NCI-H2196 (cell line): ENCODE measurements at regions not wholly inside any gene's neighbourhood (a gene's known extent, or its start where the extent isn't known, plus 50 kb on each side); places are given as distances from the start of the nearest gene placed in this dataset.
"Not testable (repeated sequence)": the region's sequence is repeated elsewhere in the genome, so short reads cannot be mapped to it uniquely, and the experiment has no call there.

ENCODE experiments used
- DNase-seq: peaks from one replicate; lab custom pipeline; 2025; ENCODE audit not compliant: unreplicated experiment; lab: John Stamatoyannopoulos, UW

- DNase-seq, result no peak
These were observed 464.6 kb upstream of the GCFC2 start for GRCh38 chr2:76175295-76175694.

GRCh38 chr2:76174505-76174904, 463.8 kb upstream of the GCFC2 start:
- no peak for DNase-seq

- DNase-seq, result not testable (repeated sequence)
These were observed 462.5 kb upstream of the GCFC2 start for GRCh38 chr2:76173206-76173605.

GRCh38 chr2:76172154-76172595, 461.5 kb upstream of the GCFC2 start:
- not testable (repeated sequence) for DNase-seq

GRCh38 chr2:76170856-76171255, 460.1 kb upstream of the GCFC2 start:
- no peak for DNase-seq

- DNase-seq, result no peak
These were observed 459.3 kb upstream of the GCFC2 start for GRCh38 chr2:76170009-76170384.

GRCh38 chr2:76169276-76170008, 458.7 kb upstream of the GCFC2 start:
- DNase-seq, result no peak

GRCh38 chr2:76163860-76164259, 453.1 kb upstream of the GCFC2 start:
- DNase-seq, result no peak

- DNase-seq, result no peak
These were observed 450.0 kb upstream of the GCFC2 start for GRCh38 chr2:76160670-76161069.

GRCh38 chr2:76159042-76159648, 448.4 kb upstream of the GCFC2 start:
- DNase-seq, result no peak

GRCh38 chr2:76157531-76157930, 446.8 kb upstream of the GCFC2 start:
- DNase-seq, result no peak

GRCh38 chr2:76154981-76155380, 444.3 kb upstream of the GCFC2 start:
- no peak for DNase-seq

- no peak for DNase-seq
These were observed 439.1 kb upstream of the GCFC2 start for GRCh38 chr2:76149846-76150245.

- DNase-seq, result not testable (repeated sequence)
These were observed 428.6 kb upstream of the GCFC2 start for GRCh38 chr2:76139303-76139702.

GRCh38 chr2:76128622-76129021, 417.9 kb upstream of the GCFC2 start:
- no peak for DNase-seq

- DNase-seq, result no peak
These were observed 409.5 kb upstream of the GCFC2 start for GRCh38 chr2:76120176-76120575.

GRCh38 chr2:76089683-76090082, 379.0 kb upstream of the GCFC2 start:
- DNase-seq, result no peak

GRCh38 chr2:76083248-76083647, 372.5 kb upstream of the GCFC2 start:
- no peak for DNase-seq

GRCh38 chr2:76082509-76082908, 371.8 kb upstream of the GCFC2 start:
- DNase-seq, result no peak

GRCh38 chr2:76080154-76080553, 369.4 kb upstream of the GCFC2 start:
- no peak for DNase-seq

GRCh38 chr2:76075126-76075525, 364.4 kb upstream of the GCFC2 start:
- DNase-seq, result no peak

- DNase-seq, result no peak
These were observed 363.4 kb upstream of the GCFC2 start for GRCh38 chr2:76073992-76074604.
